K562 (cell line): ENCODE measurements at regions not wholly inside any gene's neighbourhood (a gene's known extent, or its start where the extent isn't known, plus 50 kb on each side); places are given as distances from the start of the nearest gene placed in this dataset.
"Not testable (repeated sequence)": the region's sequence is repeated elsewhere in the genome, so short reads cannot be mapped to it uniquely, and the experiment has no call there.

ENCODE experiments used
- ATAC-seq: fragments of 200-7000 bp; cut with Tn5 transposase; 3 replicates; pipeline ENCODE4 v1.9.1; 2020; ENCODE audit warnings: moderate library complexity
- BruUV-seq: library from RNA; stranded (reverse); fragments of 400-500 nt; replicated peaks from 2 replicates; lab custom pipeline; 2021; lab: Mats Ljungman, UMichigan
- CTCF ChIA-PET: fragments of 300-600 bp; formaldehyde crosslinking; extraction: SDS; loops from one replicate; lab custom pipeline; 2021; ENCODE audit warnings: low intra/inter-chr PET ratio; lab: Yijun Ruan, JAX
- POLR2A ChIA-PET: fragments of 300-600, 350-650 bp; sonication (Branson Sonifier 250); formaldehyde crosslinking; extraction: SDS; loops from one replicate; lab custom pipeline; 2021; ENCODE audit warnings: antibody characterized with exemption, inconsistent platforms; lab: Yijun Ruan, JAX
- DNase-seq, 4 experiments: peaks; one replicate each; pipeline versions ENCODE4 v3.0.0 to v3.0.0-alpha.2; 2011 to 2018; ENCODE audit warnings: low spot score in 3 of 4, mixed read lengths in 3 of 4; ENCODE audit errors: extremely low read depth in 1 of 4
- FAIRE-seq: peaks from 2 replicates; lab custom pipeline; 2011; peaks lifted over from hg19 to GRCh38; lab: Jason Lieb, UNC
- H2AFZ ChIP-seq: 2 replicates; pipeline ENCODE4 v1.6.0; 2011; ENCODE audit warnings: low read depth, low read length, control low read depth, inconsistent platforms
- H3K27ac ChIP-seq: fragments of 200-600 bp; 3 replicates; pipeline ENCODE4 v1.8.0; 2011; ENCODE audit warnings: low read depth, mild to moderate bottlenecking, control low read depth, inconsistent platforms, low read length, moderate library complexity, mixed read lengths; ENCODE audit errors: extremely low read depth
- H3K27me3 ChIP-seq, 2 experiments: fragments of 300-600 bp in 1 of 2; 2 replicates in 1 of 2; 3 replicates in 1 of 2; pipeline versions ENCODE4 v1.6.0 to v1.8.0; 2011; ENCODE audit warnings: inconsistent platforms in 2 of 2, low read length in 2 of 2, mild to moderate bottlenecking in 1 of 2, mixed read lengths in 1 of 2, moderate library complexity in 1 of 2; ENCODE audit not compliant: control insufficient read depth in 2 of 2, insufficient read depth in 2 of 2
- H3K36me3 ChIP-seq: fragments of 300-600 bp; 3 replicates; pipeline ENCODE4 v1.8.0; 2011; ENCODE audit warnings: mild to moderate bottlenecking, low read length, inconsistent platforms; ENCODE audit not compliant: control insufficient read depth, insufficient read depth
- H3K4me1 ChIP-seq, 2 experiments: fragments of 200-600 bp in 1 of 2; replicated peaks in 1 of 2; 2 replicates in 1 of 2; 3 replicates in 1 of 2; pipeline versions ENCODE4 v1.5.1 to v1.8.0; 2011; ENCODE audit warnings: inconsistent platforms in 2 of 2, low read length in 2 of 2, mild to moderate bottlenecking in 1 of 2, mixed read lengths in 1 of 2, moderate library complexity in 1 of 2; ENCODE audit not compliant: control insufficient read depth in 2 of 2, insufficient read depth in 2 of 2
- H3K4me2 ChIP-seq: 2 replicates; pipeline ENCODE4 v1.6.1; 2011; ENCODE audit warnings: low read length, control low read depth, inconsistent platforms, mixed read lengths; ENCODE audit not compliant: insufficient read depth
- H3K4me3 ChIP-seq: fragments of 200-600 bp; sonication (generic), shearing (Covaris generic); 2 replicates; pipeline ENCODE4 v1.5.1; 2016; ENCODE audit warnings: control low read depth, inconsistent platforms
- H3K79me2 ChIP-seq: fragments of 200-600 bp; 3 replicates; pipeline ENCODE4 v1.8.0; 2011; ENCODE audit warnings: low read length, inconsistent platforms; ENCODE audit not compliant: control insufficient read depth, insufficient read depth
- H3K9ac ChIP-seq, 2 experiments: 2 replicates each; pipeline versions ENCODE4 v1.6.0 to v1.6.1; 2011; ENCODE audit warnings: low read depth in 2 of 2, low read length in 2 of 2, control low read depth in 1 of 2, inconsistent platforms in 1 of 2, mild to moderate bottlenecking in 1 of 2, mixed read lengths in 1 of 2; ENCODE audit not compliant: insufficient read depth in 1 of 2
- H3K9me1 ChIP-seq: one replicate; pipeline ENCODE4 v1.6.0; 2011; ENCODE audit warnings: inconsistent platforms, mild to moderate bottlenecking, low read length, moderate library complexity; ENCODE audit not compliant: control insufficient read depth, insufficient read depth
- H3K9me3 ChIP-seq: replicated peaks from 2 replicates; pipeline ENCODE4 v1.5.1; 2011; ENCODE audit warnings: low read depth, low read length, inconsistent platforms; ENCODE audit not compliant: control insufficient read depth, insufficient read depth
- H4K20me1 ChIP-seq: replicated peaks from 2 replicates; pipeline ENCODE4 v1.6.1; 2011; ENCODE audit warnings: low read length, inconsistent platforms, mixed read lengths; ENCODE audit not compliant: control insufficient read depth, insufficient read depth
- FOSL1 ChIP-seq: fragments of 200-800 bp; sonication (Bioruptor generic); conservative IDR thresholded peaks from 2 replicates; pipeline ENCODE4 v1.6.1; 2016; ENCODE audit warnings: missing genetic modification characterization, missing compliant biosample characterization
- HDAC2 ChIP-seq: fragments of 450-650 bp; IDR thresholded peaks from 2 replicates; pipeline ENCODE4 v1.6.1; 2016; ENCODE audit warnings: mild to moderate bottlenecking
- MEF2A ChIP-seq: IDR thresholded peaks from 2 replicates; pipeline ENCODE4 v1.6.1; 2011; ENCODE audit warnings: low read depth, mild to moderate bottlenecking, low read length, moderate library complexity; ENCODE audit not compliant: control insufficient read depth
- RCOR1 ChIP-seq, 2 experiments: IDR thresholded peaks; 2 replicates each; pipeline ENCODE4 v1.6.1; 2012; ENCODE audit warnings: low read depth in 2 of 2, low read length in 2 of 2, borderline replicate concordance in 1 of 2, improper control_type of control experiment in 1 of 2
- SMARCB1 ChIP-seq: IDR thresholded peaks from 2 replicates; pipeline ENCODE4 v1.6.1; 2011; ENCODE audit warnings: improper control_type of control experiment, low read depth; ENCODE audit not compliant: insufficient read length
- TCF7 ChIP-seq: sonication (generic); IDR thresholded peaks from 2 replicates; pipeline ENCODE4 v1.6.1; 2016; ENCODE audit warnings: antibody characterized with exemption, borderline replicate concordance
- ZNF766 ChIP-seq: fragments of 200-800 bp; sonication (Bioruptor generic); conservative IDR thresholded peaks from 2 replicates; pipeline ENCODE4 v1.6.1; 2016; ENCODE audit warnings: missing genetic modification characterization, missing compliant biosample characterization
- ZNF77 ChIP-seq: fragments of 250-450 bp; sonication (Bioruptor Pico); IDR thresholded peaks from 2 replicates; pipeline ENCODE4 v1.5.0; 2020
- WGBS: fragments of 100-300 bp; shearing (Covaris generic); methylation state at CpG from one replicate; pipeline ENCODE4 v1.1.6; 2016; ENCODE audit warnings: low coverage, mixed read lengths; ENCODE audit not compliant: insufficient coverage; ENCODE audit errors: missing lambda C conversion rate; 5-methylcytosine and 5-hydroxymethylcytosine counted together
- in situ Hi-C: fragments of 300-500 bp; cut with MboI; formaldehyde crosslinking; loops from 4 replicates; pipeline ENCODE4 v1.15.0; 2018; ENCODE audit warnings: inconsistent platforms, mixed read lengths
- intact Hi-C: fragments of 100-400 bp; cut with micrococcal nuclease; formaldehyde crosslinking; loops from 2 replicates; pipeline ENCODE4 v1.14.2; 2022

GRCh38 chr3:912717-913116 is 180.1 kb upstream of the CNTN6 start:
- H2AFZ ChIP-seq, H3K4me1 ChIP-seq, intact Hi-C loops, CTCF ChIA-PET, POLR2A ChIA-PET, FAIRE-seq, H3K9me3 ChIP-seq, H3K79me2 ChIP-seq, H3K27ac ChIP-seq, DNase-seq, H3K36me3 ChIP-seq, H3K4me3 ChIP-seq, H3K9ac ChIP-seq, in situ Hi-C loops, H3K9me1 ChIP-seq, BruUV-seq, H3K27me3 ChIP-seq, H3K4me2 ChIP-seq, ATAC-seq, H4K20me1 ChIP-seq: not testable (repeated sequence)
- peak; percentile 85 for TF ChIP-seq FOSL1 (tag)
- 0% methylated on average over 4 of the region's 4 CpGs for WGBS

- Histone ChIP-seq H3K27me3 (no peaks in the 10 kb centered on the region), H4K20me1 (no peaks in the 10 kb centered on the region), H3K9me3 (no peaks in the 10 kb centered on the region), H3K36me3 (no peaks in the 10 kb centered on the region), H3K27ac (no peak overlapping the region), H3K9ac (no peak overlapping the region), H3K4me2 (no peak overlapping the region), H3K9me1 (no peaks in the 10 kb centered on the region), H3K4me1 (no peaks in the 10 kb centered on the region), H3K79me2 (no peaks in the 10 kb centered on the region), H2AFZ (no peak overlapping the region), H3K4me3 (no peak overlapping the region)
- intact Hi-C loops (no loop called here), in situ Hi-C loops (no loop called here)
- FAIRE-seq (no peak), DNase-seq (no peak), ATAC-seq (no peak)
- WGBS, result 1% methylated on average over 4 of the region's 4 CpGs
- ChIA-PET CTCF (no interaction called here), POLR2A (no interaction called here)
- TF ChIP-seq RCOR1 (IDR thresholded peaks at IDR 0.05; ENCODE audit: borderline replicate concordance in 1 of 2, low read depth in 2 of 2, low read length in 2 of 2) (no peak), TCF7 (no peak), ZNF766 (CRISPR knock-in tag) (no peak), MEF2A (no peak), ZNF77 (CRISPR knock-in tag) (no peak), SMARCB1 (no peak), HDAC2 (no peak)
- BruUV-seq, result no TSS peak
Observed at GRCh38 chr3:923161-923910, 169.5 kb upstream of the CNTN6 start.
